SK-N-SH (cell line): ENCODE measurements at regions not wholly inside any gene's neighbourhood (a gene's known extent, or its start where the extent isn't known, plus 50 kb on each side); places are given as distances from the start of the nearest gene placed in this dataset.

Source experiments
- CHD2 ChIP-seq: fragments of 150-350 bp; IDR thresholded peaks from 2 replicates; pipeline ENCODE4 v1.6.1; 2018; ENCODE audit warnings: low read length; ENCODE audit not compliant: partially characterized antibody
- EP300 ChIP-seq, 2 experiments: IDR thresholded peaks; 2 replicates each; pipeline versions ENCODE4 v1.4.0 to v1.6.1; 2012; ENCODE audit warnings: borderline replicate concordance in 1 of 2, low read depth in 1 of 2, low read length in 1 of 2
- RFX5 ChIP-seq: IDR thresholded peaks from 2 replicates; pipeline ENCODE4 v1.6.1; 2012; ENCODE audit warnings: mild to moderate bottlenecking, improper control_type of control experiment, low read length
- TF ChIP-seq, protein P1 (sequence below): fragments of 200-600 bp; sonication (generic); IDR thresholded peaks from 2 replicates; pipeline ENCODE4 v1.6.1; 2017; ENCODE audit warnings: antibody characterized with exemption, mild to moderate bottlenecking, moderate library complexity

DNA sequence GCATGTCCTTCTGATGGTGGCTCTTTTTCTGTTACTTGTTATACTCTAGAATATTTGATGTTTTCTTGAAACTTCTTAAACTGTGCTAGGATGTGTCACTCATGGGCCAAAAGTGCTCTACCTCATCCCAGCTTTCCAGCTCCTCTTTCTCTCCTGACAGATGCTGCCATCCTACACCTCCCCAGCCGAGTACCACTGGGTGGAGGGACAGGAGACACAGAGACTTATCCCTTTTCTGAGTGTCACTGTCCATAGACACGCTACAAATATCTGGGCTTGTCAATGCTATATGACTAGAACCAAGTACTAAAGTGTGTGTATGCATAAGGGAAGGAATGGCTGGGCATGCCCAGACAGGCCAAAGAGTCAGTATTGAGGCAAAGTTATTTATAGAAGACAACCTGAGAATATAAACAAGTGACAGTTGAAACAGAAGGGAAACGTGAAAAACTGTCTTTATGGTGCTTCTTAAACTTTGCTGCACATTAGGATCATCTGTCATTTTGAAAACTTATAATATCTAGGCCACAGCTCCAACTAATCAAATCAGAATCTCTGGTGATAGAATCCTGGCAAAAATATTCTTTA, 188.0 kb downstream of the CARTPT start:
- TF ChIP-seq, protein P1, sequence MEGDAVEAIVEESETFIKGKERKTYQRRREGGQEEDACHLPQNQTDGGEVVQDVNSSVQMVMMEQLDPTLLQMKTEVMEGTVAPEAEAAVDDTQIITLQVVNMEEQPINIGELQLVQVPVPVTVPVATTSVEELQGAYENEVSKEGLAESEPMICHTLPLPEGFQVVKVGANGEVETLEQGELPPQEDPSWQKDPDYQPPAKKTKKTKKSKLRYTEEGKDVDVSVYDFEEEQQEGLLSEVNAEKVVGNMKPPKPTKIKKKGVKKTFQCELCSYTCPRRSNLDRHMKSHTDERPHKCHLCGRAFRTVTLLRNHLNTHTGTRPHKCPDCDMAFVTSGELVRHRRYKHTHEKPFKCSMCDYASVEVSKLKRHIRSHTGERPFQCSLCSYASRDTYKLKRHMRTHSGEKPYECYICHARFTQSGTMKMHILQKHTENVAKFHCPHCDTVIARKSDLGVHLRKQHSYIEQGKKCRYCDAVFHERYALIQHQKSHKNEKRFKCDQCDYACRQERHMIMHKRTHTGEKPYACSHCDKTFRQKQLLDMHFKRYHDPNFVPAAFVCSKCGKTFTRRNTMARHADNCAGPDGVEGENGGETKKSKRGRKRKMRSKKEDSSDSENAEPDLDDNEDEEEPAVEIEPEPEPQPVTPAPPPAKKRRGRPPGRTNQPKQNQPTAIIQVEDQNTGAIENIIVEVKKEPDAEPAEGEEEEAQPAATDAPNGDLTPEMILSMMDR = no peak
- TF ChIP-seq EP300 (IDR thresholded peaks at IDR 0.05; ENCODE audit: borderline replicate concordance in 1 of 2, low read depth in 1 of 2, low read length in 1 of 2) = no peak
- TF ChIP-seq RFX5 = no peak
- no peak for TF ChIP-seq CHD2
